ENCODE measurements at regions not wholly inside any gene's neighbourhood (a gene's known extent, or its start where the extent isn't known, plus 50 kb on each side); places are given as distances from the start of the nearest gene placed in this dataset.
"Not testable (repeated sequence)": the region's sequence is repeated elsewhere in the genome, so short reads cannot be mapped to it uniquely, and the experiment has no call there.

- no peaks in the 10 kb centered on the region for H3K4me1 ChIP-seq
- no peaks in the 10 kb centered on the region for H3K27me3 ChIP-seq
- no peak overlapping the region for H3K9ac ChIP-seq
- H3K4me2 ChIP-seq = no peak overlapping the region
- no peaks in the 10 kb centered on the region for H3K9me3 ChIP-seq
- no peaks in the 10 kb centered on the region for H3K36me3 ChIP-seq
- H3K4me3 ChIP-seq = no peak overlapping the region
- H3K27ac ChIP-seq = no peak overlapping the region
- TF ChIP-seq Cebpa-rat (IDR thresholded peaks at IDR 0.05) = no peak
- no peaks in the 10 kb centered on the region for H4K20me1 ChIP-seq
These were observed 1539.0 kb upstream of the NUDT12 start for GRCh38 chr5:105101577-105101976.

GRCh38 chr5:105088961-105089360 lies 1526.4 kb upstream of the NUDT12 start:
- no peak for TF ChIP-seq Cebpa-rat (IDR thresholded peaks at IDR 0.05)
- H4K20me1 ChIP-seq = no peaks in the 10 kb centered on the region

GRCh38 chr5:105088102-105088501 lies 1525.5 kb upstream of the NUDT12 start:
- TF ChIP-seq Cebpa-rat (IDR thresholded peaks at IDR 0.05) = no peak
- Histone ChIP-seq H3K9ac (no peak overlapping the region), H3K4me3 (no peak overlapping the region), H3K4me2 (no peak overlapping the region), H3K36me3 (no peaks in the 10 kb centered on the region), H4K20me1 (no peaks in the 10 kb centered on the region), H3K27me3 (no peaks in the 10 kb centered on the region), H3K27ac (no peak overlapping the region), H3K9me3 (no peaks in the 10 kb centered on the region), H3K4me1 (no peaks in the 10 kb centered on the region)

More at GRCh38 chr5:105088961-105089360, 1526.4 kb upstream of the NUDT12 start:
- Histone ChIP-seq H3K9me3 (no peaks in the 10 kb centered on the region), H3K4me2 (no peak overlapping the region), H3K27ac (no peak overlapping the region), H3K4me3 (no peak overlapping the region), H3K36me3 (no peaks in the 10 kb centered on the region), H3K4me1 (no peaks in the 10 kb centered on the region), H3K27me3 (no peaks in the 10 kb centered on the region), H3K9ac (no peak overlapping the region)

GRCh38 chr5:105057893-105058292 lies 1495.3 kb upstream of the NUDT12 start:
- Histone ChIP-seq H3K9ac (no peak overlapping the region), H3K36me3 (no peaks in the 10 kb centered on the region), H3K27me3 (no peaks in the 10 kb centered on the region), H4K20me1 (no peaks in the 10 kb centered on the region), H3K9me3 (peaks cover 28% of the 10 kb centered on the region), H3K4me2 (no peak overlapping the region), H3K4me3 (no peak overlapping the region), H3K4me1 (no peaks in the 10 kb centered on the region), H3K27ac (no peak overlapping the region)
- no peak for TF ChIP-seq Cebpa-rat (IDR thresholded peaks at IDR 0.05)

GRCh38 chr5:105057001-105057436 lies 1494.4 kb upstream of the NUDT12 start:
- no peaks in the 10 kb centered on the region for H3K36me3 ChIP-seq
- no peaks in the 10 kb centered on the region for H3K27me3 ChIP-seq
- H3K4me1 ChIP-seq = no peaks in the 10 kb centered on the region
- no peak overlapping the region for H3K4me2 ChIP-seq
- TF ChIP-seq Cebpa-rat (IDR thresholded peaks at IDR 0.05) = no peak
- no peak overlapping the region for H3K4me3 ChIP-seq
- no peak overlapping the region for H3K9ac ChIP-seq
- no peak overlapping the region for H3K27ac ChIP-seq
- H3K9me3 ChIP-seq = peaks cover 28% of the 10 kb centered on the region
- no peaks in the 10 kb centered on the region for H4K20me1 ChIP-seq

GRCh38 chr5:105054406-105054805 lies 1491.8 kb upstream of the NUDT12 start:
- Histone ChIP-seq H3K9me3 (peaks cover 28% of the 10 kb centered on the region), H4K20me1 (no peaks in the 10 kb centered on the region), H3K27me3 (no peaks in the 10 kb centered on the region), H3K9ac (no peak overlapping the region), H3K27ac (no peak overlapping the region), H3K4me3 (no peak overlapping the region), H3K4me2 (no peak overlapping the region), H3K36me3 (no peaks in the 10 kb centered on the region), H3K4me1 (no peaks in the 10 kb centered on the region)
- TF ChIP-seq Cebpa-rat (IDR thresholded peaks at IDR 0.05) = no peak

- Histone ChIP-seq H3K4me1 (no peaks in the 10 kb centered on the region), H3K9me3 (no peaks in the 10 kb centered on the region), H3K9ac (no peak overlapping the region), H3K27ac (no peak overlapping the region), H3K27me3 (no peaks in the 10 kb centered on the region), H3K4me2 (no peak overlapping the region), H3K4me3 (no peak overlapping the region), H3K36me3 (no peaks in the 10 kb centered on the region), H4K20me1 (no peaks in the 10 kb centered on the region)
- no peak for TF ChIP-seq Cebpa-rat (IDR thresholded peaks at IDR 0.05)
These were observed 1480.0 kb upstream of the NUDT12 start for GRCh38 chr5:105042623-105043022.

- not testable (repeated sequence) for H3K4me2 ChIP-seq, H3K36me3 ChIP-seq, H3K4me1 ChIP-seq, H4K20me1 ChIP-seq, H3K27ac ChIP-seq, H3K27me3 ChIP-seq, H3K9ac ChIP-seq, H3K4me3 ChIP-seq, H3K9me3 ChIP-seq
These were observed 1474.2 kb upstream of the NUDT12 start for GRCh38 chr5:105036814-105037213.

GRCh38 chr5:105034401-105034763 lies 1471.8 kb upstream of the NUDT12 start:
- H3K36me3 ChIP-seq = no peaks in the 10 kb centered on the region
- no peak overlapping the region for H3K9ac ChIP-seq
- no peak overlapping the region for H3K4me2 ChIP-seq
- H4K20me1 ChIP-seq = no peaks in the 10 kb centered on the region
- peaks cover 5% of the 10 kb centered on the region; the same call in 1 of the 2 replicates for H3K9me3 ChIP-seq
- H3K27ac ChIP-seq = no peak overlapping the region
- no peak for TF ChIP-seq Cebpa-rat (IDR thresholded peaks at IDR 0.05)
- H3K27me3 ChIP-seq = no peaks in the 10 kb centered on the region
- no peaks in the 10 kb centered on the region for H3K4me1 ChIP-seq
- H3K4me3 ChIP-seq = no peak overlapping the region

- no peak for TF ChIP-seq Cebpa-rat (IDR thresholded peaks at IDR 0.05)
- no peak overlapping the region for H3K9ac ChIP-seq
- H3K27ac ChIP-seq = no peak overlapping the region
- no peaks in the 10 kb centered on the region for H3K4me1 ChIP-seq
- H3K4me2 ChIP-seq = no peak overlapping the region
- H3K36me3 ChIP-seq = no peaks in the 10 kb centered on the region
- no peaks in the 10 kb centered on the region for H3K27me3 ChIP-seq
- peaks cover 5% of the 10 kb centered on the region; the same call in 1 of the 2 replicates for H3K9me3 ChIP-seq
- H4K20me1 ChIP-seq = no peaks in the 10 kb centered on the region
- H3K4me3 ChIP-seq = no peak overlapping the region
These were observed 1471.2 kb upstream of the NUDT12 start for GRCh38 chr5:105033637-105034400.

- Histone ChIP-seq H3K36me3 (no peaks in the 10 kb centered on the region), H3K27ac (no peak overlapping the region), H3K4me1 (no peaks in the 10 kb centered on the region), H3K9ac (no peak overlapping the region), H3K4me3 (no peak overlapping the region), H3K4me2 (no peak overlapping the region), H4K20me1 (no peaks in the 10 kb centered on the region), H3K27me3 (no peaks in the 10 kb centered on the region), H3K9me3 (peaks cover 5% of the 10 kb centered on the region; the same call in 1 of the 2 replicates)
- no peak for TF ChIP-seq Cebpa-rat (IDR thresholded peaks at IDR 0.05)
These were observed 1470.3 kb upstream of the NUDT12 start for GRCh38 chr5:105032917-105033316.
